Stimulated activated CD8-positive, alpha-beta memory T cell treated with anti-CD3 and anti-CD28 coated beads, Interleukin-15, amount 100 ng/mL, for 48 hours (primary cell): ENCODE measurements at regions not wholly inside any gene's neighbourhood (a gene's known extent, or its start where the extent isn't known, plus 50 kb on each side); places are given as distances from the start of the nearest gene placed in this dataset.

Experiments used
- DNase-seq, 2 donors: peaks; one replicate each; pipeline ENCODE4 v3.0.0-alpha.2; 2020; ENCODE audit warnings: low read depth in 2 of 2

- DNase-seq = no peak
Measured at GRCh38 chr12:70154960-70155589, 88.2 kb upstream of the CNOT2 start.

GRCh38 chr12:70157099-70157498 lies 86.1 kb upstream of the CNOT2 start:
- DNase-seq = no peak

- no peak for DNase-seq
Measured at GRCh38 chr12:70165450-70165849, 77.8 kb upstream of the CNOT2 start.

GRCh38 chr12:70176290-70176689 lies 66.9 kb upstream of the CNOT2 start:
- DNase-seq = no peak

GRCh38 chr12:70177631-70178030 lies 65.6 kb upstream of the CNOT2 start:
- DNase-seq = no peak

GRCh38 chr12:70178038-70178437 lies 65.2 kb upstream of the CNOT2 start:
- DNase-seq = no peak

- DNase-seq = no peak
Measured at GRCh38 chr12:70180130-70180529, 63.1 kb upstream of the CNOT2 start.

- DNase-seq = no peak
Measured at GRCh38 chr12:70185301-70185700, 57.9 kb upstream of the CNOT2 start.

- DNase-seq = no peak
Measured at GRCh38 chr12:70186436-70186835, 56.8 kb upstream of the CNOT2 start.

- no peak for DNase-seq
Measured at GRCh38 chr12:70190262-70191010, 52.8 kb upstream of the CNOT2 start.
